AG04449 (cell line): ENCODE measurements at regions not wholly inside any gene's neighbourhood (a gene's known extent, or its start where the extent isn't known, plus 50 kb on each side); places are given as distances from the start of the nearest gene placed in this dataset.

Experiments used
- CTCF ChIA-PET: fragments of 350-600 bp; formaldehyde crosslinking; extraction: SDS; loops from one replicate; lab custom pipeline; 2021; ENCODE audit warnings: antibody characterized with exemption; lab: Yijun Ruan, JAX
- POLR2A ChIA-PET: fragments of 400-600, 350-600 bp; formaldehyde crosslinking; extraction: SDS; loops from one replicate; lab custom pipeline; 2020; ENCODE audit warnings: antibody characterized with exemption, inconsistent platforms; lab: Yijun Ruan, JAX
- DNase-seq: peaks from one replicate; pipeline ENCODE4 v3.0.0-alpha.2; 2010; ENCODE audit warnings: low read depth, low spot score
- H3K4me3 ChIP-seq: 2 replicates; pipeline ENCODE4 v1.5.1; 2011; ENCODE audit warnings: low read depth, mild to moderate bottlenecking, control low read depth, low read length
- TF ChIP-seq, protein P1 (sequence below): IDR thresholded peaks from one replicate; pipeline ENCODE4 v1.5.1; 2011; ENCODE audit warnings: mild to moderate bottlenecking, moderate library complexity, low read length, control low read depth, inconsistent platforms; ENCODE audit not compliant: insufficient read depth; ENCODE audit errors: missing control alignments

DNA sequence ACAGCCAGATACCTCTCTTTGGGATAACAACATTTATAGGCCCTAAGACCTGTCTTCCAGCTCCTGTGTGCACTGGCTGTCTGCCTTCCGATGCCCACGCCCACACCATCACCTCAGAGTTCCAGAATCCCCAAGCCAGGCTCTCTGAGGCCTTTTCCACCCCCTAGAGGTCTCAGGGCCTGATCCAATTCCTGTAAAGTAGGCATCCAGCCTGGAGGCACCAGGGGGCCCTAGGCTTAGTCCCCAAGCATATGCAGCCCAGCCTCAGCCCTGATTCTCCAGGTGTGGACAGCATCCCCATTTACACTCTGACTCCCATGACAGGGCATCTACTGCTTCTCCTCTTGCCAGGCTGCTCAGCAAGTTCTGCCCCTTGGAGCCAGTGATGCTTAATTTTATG, 72.7 kb upstream of the CORO2B start:
- TF ChIP-seq, protein P1, sequence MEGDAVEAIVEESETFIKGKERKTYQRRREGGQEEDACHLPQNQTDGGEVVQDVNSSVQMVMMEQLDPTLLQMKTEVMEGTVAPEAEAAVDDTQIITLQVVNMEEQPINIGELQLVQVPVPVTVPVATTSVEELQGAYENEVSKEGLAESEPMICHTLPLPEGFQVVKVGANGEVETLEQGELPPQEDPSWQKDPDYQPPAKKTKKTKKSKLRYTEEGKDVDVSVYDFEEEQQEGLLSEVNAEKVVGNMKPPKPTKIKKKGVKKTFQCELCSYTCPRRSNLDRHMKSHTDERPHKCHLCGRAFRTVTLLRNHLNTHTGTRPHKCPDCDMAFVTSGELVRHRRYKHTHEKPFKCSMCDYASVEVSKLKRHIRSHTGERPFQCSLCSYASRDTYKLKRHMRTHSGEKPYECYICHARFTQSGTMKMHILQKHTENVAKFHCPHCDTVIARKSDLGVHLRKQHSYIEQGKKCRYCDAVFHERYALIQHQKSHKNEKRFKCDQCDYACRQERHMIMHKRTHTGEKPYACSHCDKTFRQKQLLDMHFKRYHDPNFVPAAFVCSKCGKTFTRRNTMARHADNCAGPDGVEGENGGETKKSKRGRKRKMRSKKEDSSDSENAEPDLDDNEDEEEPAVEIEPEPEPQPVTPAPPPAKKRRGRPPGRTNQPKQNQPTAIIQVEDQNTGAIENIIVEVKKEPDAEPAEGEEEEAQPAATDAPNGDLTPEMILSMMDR, result no peak
- ChIA-PET POLR2A (no interaction called here), CTCF (interaction anchor here (1.8 kb wide), 1 partner anchor 13 kb away, joined by 9 read pairs; no protein-coding TSS in a partner anchor)
- H3K4me3 ChIP-seq, result no peak overlapping the region
- no peak for DNase-seq

DNA sequence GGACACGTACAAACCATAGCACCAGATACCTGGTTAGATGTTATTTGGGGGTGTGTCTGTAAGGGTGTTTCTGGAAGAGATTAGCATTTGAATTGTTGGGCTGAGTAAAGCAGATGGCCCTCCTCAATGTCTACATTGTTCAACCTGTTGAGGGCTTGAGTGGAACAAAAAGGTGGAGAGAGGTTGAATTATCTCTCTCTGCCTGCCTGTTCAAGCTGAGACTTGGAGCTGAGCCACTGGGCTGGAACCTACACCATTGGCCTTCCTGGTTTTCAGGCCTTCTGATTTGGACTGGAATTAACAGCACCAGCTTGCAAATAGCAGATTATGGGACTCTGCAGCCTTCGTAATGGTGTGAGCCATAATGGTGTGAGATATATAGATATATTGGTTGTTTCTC, 71.3 kb upstream of the CORO2B start:
- TF ChIP-seq, protein P1, result no peak
- POLR2A ChIA-PET, result no interaction called here
- no peak for DNase-seq
- no peak overlapping the region for H3K4me3 ChIP-seq
- CTCF ChIA-PET, result interaction anchor here (1.1 kb wide), 1 partner anchor 12 kb away, joined by 4 read pairs; no protein-coding TSS in a partner anchor

DNA sequence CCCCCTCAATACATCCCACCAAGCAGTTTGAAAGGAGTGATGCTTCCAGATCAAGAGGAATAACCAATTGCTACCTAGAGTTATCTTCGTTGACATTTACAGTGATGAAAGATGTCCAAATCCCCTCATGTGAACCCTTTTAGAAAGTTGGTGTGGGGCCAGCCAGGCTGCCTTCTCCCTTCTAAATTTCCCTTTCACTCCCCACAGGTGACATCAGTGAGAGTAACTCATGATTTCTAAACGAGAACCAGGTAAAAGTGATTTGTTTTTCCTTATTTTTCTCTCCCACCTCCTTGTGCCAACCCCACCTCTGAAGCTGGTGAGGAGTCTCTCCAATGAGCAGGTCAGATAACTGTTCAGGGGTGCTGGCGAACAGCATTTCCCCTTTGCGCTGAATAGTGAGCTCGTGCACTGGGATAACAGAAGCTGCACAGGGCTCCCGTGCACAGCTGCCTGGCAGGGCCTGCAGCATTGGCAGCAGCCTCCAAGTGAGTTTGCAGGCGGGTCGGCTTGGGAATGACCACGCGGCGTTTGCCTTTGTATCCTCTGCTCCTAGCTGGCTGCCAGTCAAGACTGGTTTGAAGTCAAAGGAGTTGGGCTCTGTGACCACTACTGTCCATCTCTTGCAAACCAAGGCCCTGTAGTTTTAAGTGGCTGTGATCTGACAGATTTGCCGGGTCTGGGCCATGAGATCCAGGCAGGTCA, 70.2 kb upstream of the CORO2B start:
- TF ChIP-seq, protein P1, result no peak
- H3K4me3 ChIP-seq, result no peak overlapping the region
- DNase-seq, result no peak
- ChIA-PET POLR2A (no interaction called here), CTCF (no interaction called here)

DNA sequence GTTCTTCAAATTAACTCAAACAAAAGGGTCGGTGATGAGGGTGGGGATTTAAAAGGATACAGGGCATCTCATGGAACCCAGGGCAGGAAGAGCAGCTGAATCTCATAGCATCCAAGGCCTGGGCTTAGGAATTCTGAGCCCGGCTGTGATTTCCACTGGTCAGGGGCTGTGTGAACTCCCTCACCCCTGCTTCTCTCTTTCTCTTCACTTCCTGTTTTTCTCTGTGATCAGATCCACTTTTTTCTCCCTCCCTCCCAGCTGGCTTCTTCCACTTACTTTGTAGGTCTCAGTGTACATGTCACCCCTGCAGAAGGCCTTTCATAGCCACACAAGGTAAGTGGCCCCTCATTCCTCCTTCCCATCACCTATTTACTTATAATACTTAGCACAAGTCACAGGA, 68.2 kb upstream of the CORO2B start:
- CTCF ChIA-PET, result no interaction called here
- TF ChIP-seq, protein P1, result no peak
- H3K4me3 ChIP-seq, result no peak overlapping the region
- POLR2A ChIA-PET, result interaction anchor here (1.7 kb wide), 1 partner anchor 31 kb away, joined by 7 read pairs; no protein-coding TSS in a partner anchor
- DNase-seq, result no peak

DNA sequence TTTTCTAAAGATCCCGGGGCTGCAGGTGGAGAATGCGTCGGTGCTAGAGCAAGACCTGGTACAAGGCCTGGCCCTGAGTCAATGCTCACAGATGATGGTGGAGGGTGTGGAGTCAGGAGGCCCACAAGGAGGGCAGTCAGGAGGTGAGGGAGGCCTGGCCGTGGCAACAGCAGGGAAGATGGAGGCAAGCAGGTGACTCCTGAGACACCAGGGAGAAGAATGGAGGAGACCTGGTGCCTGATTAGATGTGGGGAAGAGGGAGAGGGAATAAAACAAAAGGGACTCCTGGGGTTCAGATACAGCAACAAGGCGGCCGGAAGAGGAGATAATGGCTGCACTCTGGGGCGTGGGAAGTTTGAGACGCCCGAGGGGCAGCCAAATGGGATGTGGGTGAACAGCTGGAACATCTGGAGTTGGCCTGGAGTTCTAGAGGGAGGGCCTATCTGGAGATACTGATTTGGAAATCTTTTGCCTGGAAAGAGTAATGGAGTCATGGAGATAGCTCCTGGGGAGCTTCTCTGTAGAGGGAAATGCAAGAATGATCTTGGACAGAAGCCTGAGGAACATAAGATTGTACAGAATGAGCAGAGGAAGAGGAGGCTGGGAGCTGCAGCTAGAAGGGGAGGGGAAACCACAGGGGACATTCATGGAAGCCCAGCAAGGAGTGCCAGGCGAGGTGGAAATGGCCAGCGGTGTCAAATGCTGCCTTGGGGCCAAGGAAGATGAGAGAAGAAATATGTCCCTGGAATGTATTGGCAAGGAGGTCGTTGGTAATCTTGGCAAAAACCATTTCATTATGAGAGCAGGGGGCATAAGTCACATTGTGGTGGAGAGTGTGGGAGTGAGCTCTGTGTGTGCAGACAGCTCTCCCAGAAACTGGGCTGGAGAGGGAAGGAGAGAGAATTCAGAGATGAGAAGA, 67.5 kb upstream of the CORO2B start:
- DNase-seq, result peak; percentile 86

More for the DNA sequence above, 67.5 kb upstream of the CORO2B start:
- POLR2A ChIA-PET, result interaction anchor here (0.7 to 1.7 kb wide), 6 partner anchors 9 to 81 kb away, joined by 3 to 7 read pairs (median 4); no protein-coding TSS in a partner anchor
- TF ChIP-seq, protein P1, result no peak
- CTCF ChIA-PET, result interaction anchor here (1.6 kb wide), 1 partner anchor 39 kb away, joined by 3 read pairs; no protein-coding TSS in a partner anchor
- no peak overlapping the region for H3K4me3 ChIP-seq
